ENCODE measurements at regions not wholly inside any gene's neighbourhood (a gene's known extent, or its start where the extent isn't known, plus 50 kb on each side); places are given as distances from the start of the nearest gene placed in this dataset.

- no peak overlapping the region for H3K4me3 ChIP-seq (ENCODE audit: low read depth, low read length, poor library complexity, severe bottlenecking)
- no peaks in the 10 kb centered on the region for H3K27me3 ChIP-seq (replicated peaks; ENCODE audit: insufficient read depth, low read depth, low read length, poor library complexity)
- intact Hi-C loops (cut with micrococcal nuclease; ENCODE audit: unreplicated experiment): no loop called here
- no peak for DNase-seq (ENCODE audit: low spot score)
- no peaks in the 10 kb centered on the region for H3K9me3 ChIP-seq (ENCODE audit: low read depth, low read length, poor library complexity, severe bottlenecking)
- H3K4me1 ChIP-seq (ENCODE audit: insufficient read depth, low read length, poor library complexity, severe bottlenecking): no peaks in the 10 kb centered on the region
- H3K27ac ChIP-seq (ENCODE audit: low read depth, low read length, poor library complexity, severe bottlenecking): no peak overlapping the region
- ChIA-PET POLR2A (ENCODE audit: low non-redundant PET) (no interaction called here), CTCF (no interaction called here)
- BruUV-seq (replicated peaks): no TSS peak
- no peak for TF ChIP-seq EZH2 (IDR thresholded peaks at IDR 0.05; ENCODE audit: borderline replicate concordance, low read depth, low read length, poor library complexity, severe bottlenecking)
- no peak for TF ChIP-seq CTCF (conservative IDR thresholded peaks at IDR 0.05; ENCODE audit: low read depth, low read length)
- no peaks in the 10 kb centered on the region for H3K36me3 ChIP-seq (ENCODE audit: insufficient read depth, low read length, poor library complexity, severe bottlenecking)
These were observed 946.1 kb downstream of the SQOR start for GRCh38 chr15:46580924-46581323.

- intact Hi-C loops (cut with micrococcal nuclease; ENCODE audit: unreplicated experiment): no loop called here
- H3K36me3 ChIP-seq (ENCODE audit: insufficient read depth, low read length, poor library complexity, severe bottlenecking): no peaks in the 10 kb centered on the region
- no TSS peak for BruUV-seq (replicated peaks)
- no peaks in the 10 kb centered on the region for H3K4me1 ChIP-seq (ENCODE audit: insufficient read depth, low read length, poor library complexity, severe bottlenecking)
- TF ChIP-seq CTCF (conservative IDR thresholded peaks at IDR 0.05; ENCODE audit: low read depth, low read length) (no peak), EZH2 (IDR thresholded peaks at IDR 0.05; ENCODE audit: borderline replicate concordance, low read depth, low read length, poor library complexity, severe bottlenecking) (no peak)
- no peaks in the 10 kb centered on the region for H3K27me3 ChIP-seq (replicated peaks; ENCODE audit: insufficient read depth, low read depth, low read length, poor library complexity)
- DNase-seq (ENCODE audit: low spot score): no peak
- POLR2A ChIA-PET (ENCODE audit: low non-redundant PET): no interaction called here
- no peak overlapping the region for H3K4me3 ChIP-seq (ENCODE audit: low read depth, low read length, poor library complexity, severe bottlenecking)
- no peaks in the 10 kb centered on the region for H3K9me3 ChIP-seq (ENCODE audit: low read depth, low read length, poor library complexity, severe bottlenecking)
- no peak overlapping the region for H3K27ac ChIP-seq (ENCODE audit: low read depth, low read length, poor library complexity, severe bottlenecking)
- CTCF ChIA-PET: no interaction called here
These were observed 954.3 kb downstream of the SQOR start for GRCh38 chr15:46589088-46589487.

- TF ChIP-seq EZH2 (IDR thresholded peaks at IDR 0.05; ENCODE audit: borderline replicate concordance, low read depth, low read length, poor library complexity, severe bottlenecking): no peak
- no peak for TF ChIP-seq CTCF (conservative IDR thresholded peaks at IDR 0.05; ENCODE audit: low read depth, low read length)
- Histone ChIP-seq H3K27me3 (replicated peaks; ENCODE audit: insufficient read depth, low read depth, low read length, poor library complexity) (no peaks in the 10 kb centered on the region), H3K4me3 (ENCODE audit: low read depth, low read length, poor library complexity, severe bottlenecking) (no peak overlapping the region), H3K27ac (ENCODE audit: low read depth, low read length, poor library complexity, severe bottlenecking) (no peak overlapping the region), H3K36me3 (ENCODE audit: insufficient read depth, low read length, poor library complexity, severe bottlenecking) (no peaks in the 10 kb centered on the region), H3K9me3 (ENCODE audit: low read depth, low read length, poor library complexity, severe bottlenecking) (no peaks in the 10 kb centered on the region), H3K4me1 (ENCODE audit: insufficient read depth, low read length, poor library complexity, severe bottlenecking) (no peaks in the 10 kb centered on the region)
- no TSS peak for BruUV-seq (replicated peaks)
- intact Hi-C loops (cut with micrococcal nuclease; ENCODE audit: unreplicated experiment): no loop called here
- POLR2A ChIA-PET (ENCODE audit: low non-redundant PET): no interaction called here
- no peak for DNase-seq (ENCODE audit: low spot score)
- CTCF ChIA-PET: no interaction called here
These were observed 956.6 kb downstream of the SQOR start for GRCh38 chr15:46591462-46591861.
